Brain microvascular endothelial cell (primary cell): ENCODE measurements at regions not wholly inside any gene's neighbourhood (a gene's known extent, or its start where the extent isn't known, plus 50 kb on each side); places are given as distances from the start of the nearest gene placed in this dataset.
"Not testable (repeated sequence)": the region's sequence is repeated elsewhere in the genome, so short reads cannot be mapped to it uniquely, and the experiment has no call there.

ENCODE experiments used
- DNase-seq: peaks from one replicate; pipeline ENCODE4 v3.0.0-alpha.2; 2020
- H3K27ac ChIP-seq: fragments of 250-450 bp; sonication (Bioruptor Pico); 2 replicates; pipeline ENCODE4 v1.5.1; 2020; ENCODE audit warnings: mild to moderate bottlenecking, moderate library complexity
- H3K27me3 ChIP-seq: fragments of 250-450 bp; sonication (Bioruptor Pico); replicated peaks from 2 replicates; pipeline ENCODE4 v1.5.1; 2020; ENCODE audit warnings: mild to moderate bottlenecking
- H3K36me3 ChIP-seq: fragments of 250-450 bp; sonication (Bioruptor Pico); replicated peaks from 2 replicates; pipeline ENCODE4 v1.5.1; 2020; ENCODE audit warnings: mild to moderate bottlenecking
- H3K4me3 ChIP-seq: 2 replicates; pipeline ENCODE4 v1.5.1; 2011; ENCODE audit warnings: low read depth, mild to moderate bottlenecking, control low read depth, low read length, moderate library complexity
- CTCF ChIP-seq: IDR thresholded peaks from 2 replicates; pipeline ENCODE4 v1.5.1; 2011; ENCODE audit warnings: low read depth, mild to moderate bottlenecking, moderate library complexity, low read length, control low read depth, inconsistent platforms; ENCODE audit errors: missing control alignments
- in situ Hi-C: cut with HindIII; loops from 2 replicates; pipeline ENCODE4 v1.10.0; 2017; ENCODE audit warnings: low sequenced_read_pairs, low pct_ligation_motif_present

DNA sequence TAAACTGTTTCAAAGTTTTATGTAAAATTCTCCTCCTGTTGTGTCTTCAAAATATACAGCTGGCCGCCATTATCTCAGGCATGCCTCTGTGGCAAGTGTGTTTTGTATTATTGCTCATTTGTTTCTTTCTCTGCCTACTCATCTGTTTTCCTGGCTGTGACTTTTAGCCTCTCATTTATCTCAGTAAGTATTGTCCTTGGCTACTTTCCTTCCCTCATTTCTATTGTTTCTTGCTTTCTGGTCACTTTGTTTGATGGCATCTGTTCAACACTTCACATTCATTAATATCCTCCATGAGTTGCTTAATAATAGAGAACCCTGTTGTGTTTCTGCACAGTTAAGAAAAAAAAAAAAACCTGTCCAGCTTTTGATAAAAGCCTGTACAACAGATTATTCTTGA is 869.4 kb downstream of the PCDH17 start:
- in situ Hi-C loops = no loop called here
- Histone ChIP-seq H3K4me3 (no peak overlapping the region), H3K36me3 (no peaks in the 10 kb centered on the region), H3K27me3 (no peaks in the 10 kb centered on the region), H3K27ac (no peak overlapping the region)
- TF ChIP-seq CTCF = no peak
- no peak for DNase-seq

- in situ Hi-C loops, DNase-seq, H3K4me3 ChIP-seq, H3K36me3 ChIP-seq, H3K27ac ChIP-seq, H3K27me3 ChIP-seq: not testable (repeated sequence)
Observed at GRCh38 chr13:58504202-58504700, 872.7 kb downstream of the PCDH17 start.

GRCh38 chr13:58505262-58505920 is 873.8 kb downstream of the PCDH17 start:
- H3K27ac ChIP-seq, in situ Hi-C loops, H3K4me3 ChIP-seq, DNase-seq, H3K27me3 ChIP-seq, H3K36me3 ChIP-seq: not testable (repeated sequence)

GRCh38 chr13:58528351-58528750 is 896.8 kb downstream of the PCDH17 start:
- no peaks in the 10 kb centered on the region for H3K36me3 ChIP-seq
- no peak overlapping the region for H3K27ac ChIP-seq
- no peak overlapping the region for H3K4me3 ChIP-seq
- H3K27me3 ChIP-seq = no peaks in the 10 kb centered on the region
- no peak for DNase-seq
- no peak for TF ChIP-seq CTCF
- in situ Hi-C loops = no loop called here

GRCh38 chr13:58531614-58532013 is 900.1 kb downstream of the PCDH17 start:
- TF ChIP-seq CTCF = no peak
- H3K4me3 ChIP-seq = no peak overlapping the region
- no peak for DNase-seq

DNA sequence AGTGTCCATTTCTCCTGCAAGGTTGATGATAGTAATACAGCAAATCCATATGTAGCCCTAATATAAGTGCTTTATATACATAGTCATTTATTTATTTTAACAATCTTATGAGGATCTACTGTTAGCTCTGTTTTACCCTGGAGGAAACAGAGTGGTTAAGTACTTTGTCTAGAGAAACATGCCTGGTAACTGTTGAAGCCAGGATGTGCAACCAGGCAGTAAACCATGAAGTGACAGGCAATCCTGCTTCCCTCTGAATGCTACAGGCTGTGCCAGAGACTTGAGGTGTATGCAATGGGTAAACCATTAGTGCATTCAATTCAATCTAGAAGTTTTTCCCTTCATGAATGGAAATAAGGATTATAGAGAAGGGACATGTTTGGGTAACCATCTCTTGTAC is 911.0 kb downstream of the PCDH17 start:
- no peak for DNase-seq
- H3K4me3 ChIP-seq = no peak overlapping the region
- in situ Hi-C loops = no loop called here
- no peak for TF ChIP-seq CTCF
- no peaks in the 10 kb centered on the region for H3K36me3 ChIP-seq
- H3K27me3 ChIP-seq = no peaks in the 10 kb centered on the region
- no peak overlapping the region for H3K27ac ChIP-seq

More at GRCh38 chr13:58531614-58532013, 900.1 kb downstream of the PCDH17 start:
- in situ Hi-C loops = no loop called here
- Histone ChIP-seq H3K27ac (no peak overlapping the region), H3K27me3 (no peaks in the 10 kb centered on the region), H3K36me3 (no peaks in the 10 kb centered on the region)

- H3K4me3 ChIP-seq = no peak overlapping the region
- no peak for TF ChIP-seq CTCF
- no peak overlapping the region for H3K27ac ChIP-seq
- DNase-seq = no peak
- no peaks in the 10 kb centered on the region for H3K27me3 ChIP-seq
- H3K36me3 ChIP-seq = no peaks in the 10 kb centered on the region
- in situ Hi-C loops = no loop called here
Observed at GRCh38 chr13:58547419-58547818, 915.9 kb downstream of the PCDH17 start.
